Lower lobe of right lung (tissue), 2 donors: ENCODE measurements at regions not wholly inside any gene's neighbourhood (a gene's known extent, or its start where the extent isn't known, plus 50 kb on each side); places are given as distances from the start of the nearest gene placed in this dataset.

ENCODE experiments used
- ATAC-seq, 2 donors: fragments of 200-7000 bp; cut with Tn5 transposase; one replicate each; pipeline ENCODE4 v1.9.1; 2020 to 2022; ENCODE audit warnings: mild to moderate bottlenecking in 2 of 2, moderate library complexity in 2 of 2
- DNase-seq: peaks from one replicate; pipeline ENCODE4 v3.0.0-alpha.2; 2020
- H3K27ac ChIP-seq: fragments of 200-600 bp; one replicate; pipeline ENCODE4 v1.8.0; 2022
- H3K27me3 ChIP-seq: fragments of 200-600 bp; one replicate; pipeline ENCODE4 v1.8.0; 2022; ENCODE audit warnings: low read depth
- H3K36me3 ChIP-seq: fragments of 200-600 bp; one replicate; pipeline ENCODE4 v1.8.0; 2022; ENCODE audit warnings: mild to moderate bottlenecking
- H3K4me1 ChIP-seq: fragments of 200-600 bp; one replicate; pipeline ENCODE4 v1.8.0; 2022
- H3K4me3 ChIP-seq: fragments of 200-600 bp; one replicate; pipeline ENCODE4 v1.8.0; 2022; ENCODE audit warnings: mild to moderate bottlenecking
- H3K9me3 ChIP-seq: fragments of 200-600 bp; one replicate; pipeline ENCODE4 v1.8.0; 2022
- intact Hi-C: fragments of 100-400 bp; cut with DNase I; formaldehyde crosslinking; loops from one replicate; pipeline ENCODE4 v1.11.0; 2022
- TF ChIP-seq, protein P1 (sequence below): fragments of 200-600 bp; IDR thresholded peaks from one replicate; pipeline ENCODE4 v1.8.0; 2022; ENCODE audit warnings: antibody characterized with exemption, mild to moderate bottlenecking
- donor health status: DM: no; HTN: yes; CAD: no; lungs with severe emphysema.

DNA sequence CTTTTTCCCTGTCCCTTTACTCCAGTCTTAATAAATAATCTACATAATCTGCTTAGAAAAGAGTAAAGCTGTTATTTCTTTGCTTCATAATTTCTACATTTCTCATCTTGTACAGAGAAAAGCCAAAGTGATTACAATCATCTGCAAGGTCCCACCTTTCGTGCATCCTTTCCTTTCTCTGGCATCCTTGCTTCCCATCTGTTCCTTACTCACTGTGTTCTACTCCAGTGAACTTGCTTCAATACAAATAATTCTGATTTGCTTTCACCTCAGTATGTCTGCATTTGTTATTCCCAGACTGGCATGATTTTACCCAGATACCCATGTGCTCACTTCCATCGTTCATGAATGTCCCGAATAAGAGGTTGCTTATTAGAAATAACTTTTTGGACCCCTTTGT lies 99.4 kb upstream of the DSEL start:
- Histone ChIP-seq H3K27me3 (no peaks in the 10 kb centered on the region), H3K4me3 (no peak overlapping the region), H3K27ac (no peak overlapping the region), H3K4me1 (no peaks in the 10 kb centered on the region), H3K36me3 (no peaks in the 10 kb centered on the region), H3K9me3 (no peaks in the 10 kb centered on the region)
- TF ChIP-seq, protein P1, sequence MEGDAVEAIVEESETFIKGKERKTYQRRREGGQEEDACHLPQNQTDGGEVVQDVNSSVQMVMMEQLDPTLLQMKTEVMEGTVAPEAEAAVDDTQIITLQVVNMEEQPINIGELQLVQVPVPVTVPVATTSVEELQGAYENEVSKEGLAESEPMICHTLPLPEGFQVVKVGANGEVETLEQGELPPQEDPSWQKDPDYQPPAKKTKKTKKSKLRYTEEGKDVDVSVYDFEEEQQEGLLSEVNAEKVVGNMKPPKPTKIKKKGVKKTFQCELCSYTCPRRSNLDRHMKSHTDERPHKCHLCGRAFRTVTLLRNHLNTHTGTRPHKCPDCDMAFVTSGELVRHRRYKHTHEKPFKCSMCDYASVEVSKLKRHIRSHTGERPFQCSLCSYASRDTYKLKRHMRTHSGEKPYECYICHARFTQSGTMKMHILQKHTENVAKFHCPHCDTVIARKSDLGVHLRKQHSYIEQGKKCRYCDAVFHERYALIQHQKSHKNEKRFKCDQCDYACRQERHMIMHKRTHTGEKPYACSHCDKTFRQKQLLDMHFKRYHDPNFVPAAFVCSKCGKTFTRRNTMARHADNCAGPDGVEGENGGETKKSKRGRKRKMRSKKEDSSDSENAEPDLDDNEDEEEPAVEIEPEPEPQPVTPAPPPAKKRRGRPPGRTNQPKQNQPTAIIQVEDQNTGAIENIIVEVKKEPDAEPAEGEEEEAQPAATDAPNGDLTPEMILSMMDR = no peak
- DNase-seq (no peak), ATAC-seq (no peak)
- intact Hi-C loops = no loop called here

DNA sequence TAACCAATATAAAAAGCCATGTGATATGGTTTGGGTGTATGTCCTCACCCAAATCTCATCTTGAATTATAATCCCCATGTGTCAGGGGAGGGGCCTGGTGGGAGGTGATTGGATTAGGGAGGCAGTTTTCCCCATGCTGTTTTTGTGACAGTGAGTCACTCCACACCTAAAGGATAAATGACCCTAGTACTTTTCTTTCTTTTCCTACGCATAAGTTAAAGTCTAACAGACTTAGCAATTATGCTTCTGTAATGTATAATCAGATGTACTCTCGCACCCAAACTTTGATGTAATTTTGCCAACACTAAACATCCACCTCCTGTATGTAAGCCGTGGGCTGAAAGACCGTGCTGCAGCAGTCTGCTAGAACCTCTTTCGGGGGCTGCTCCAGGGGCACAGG lies 97.2 kb upstream of the DSEL start:
- intact Hi-C loops = no loop called here
- Histone ChIP-seq H3K4me3 (no peak overlapping the region), H3K36me3 (no peaks in the 10 kb centered on the region), H3K9me3 (no peaks in the 10 kb centered on the region), H3K27ac (no peak overlapping the region), H3K4me1 (no peaks in the 10 kb centered on the region), H3K27me3 (no peaks in the 10 kb centered on the region)
- TF ChIP-seq, protein P1 = no peak
- DNase-seq (no peak), ATAC-seq (no peak)

DNA sequence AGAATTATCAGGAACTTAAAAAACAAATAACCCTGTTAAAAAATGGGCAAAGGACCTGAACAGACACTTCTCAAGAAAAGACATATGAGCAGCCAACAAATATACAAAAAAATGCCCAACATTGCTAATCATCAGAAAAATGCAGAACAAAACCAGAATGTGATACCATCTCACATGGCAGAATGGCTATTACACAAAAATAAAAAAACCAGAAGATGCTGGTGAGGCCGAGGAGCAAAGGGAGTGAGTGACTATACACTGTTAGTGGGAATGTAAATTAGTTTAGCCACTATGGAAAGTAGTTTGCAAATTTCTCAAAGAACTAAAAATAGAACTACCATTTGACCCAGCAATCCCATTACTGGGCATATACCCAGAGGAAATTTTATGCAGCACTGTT lies 95.8 kb upstream of the DSEL start:
- Histone ChIP-seq H3K4me3 (no peak overlapping the region), H3K36me3 (no peaks in the 10 kb centered on the region), H3K9me3 (no peaks in the 10 kb centered on the region), H3K27ac (no peak overlapping the region), H3K27me3 (no peaks in the 10 kb centered on the region), H3K4me1 (no peaks in the 10 kb centered on the region)
- DNase-seq = no peak
- ATAC-seq = no peak
- intact Hi-C loops = no loop called here
- TF ChIP-seq, protein P1 = no peak

DNA sequence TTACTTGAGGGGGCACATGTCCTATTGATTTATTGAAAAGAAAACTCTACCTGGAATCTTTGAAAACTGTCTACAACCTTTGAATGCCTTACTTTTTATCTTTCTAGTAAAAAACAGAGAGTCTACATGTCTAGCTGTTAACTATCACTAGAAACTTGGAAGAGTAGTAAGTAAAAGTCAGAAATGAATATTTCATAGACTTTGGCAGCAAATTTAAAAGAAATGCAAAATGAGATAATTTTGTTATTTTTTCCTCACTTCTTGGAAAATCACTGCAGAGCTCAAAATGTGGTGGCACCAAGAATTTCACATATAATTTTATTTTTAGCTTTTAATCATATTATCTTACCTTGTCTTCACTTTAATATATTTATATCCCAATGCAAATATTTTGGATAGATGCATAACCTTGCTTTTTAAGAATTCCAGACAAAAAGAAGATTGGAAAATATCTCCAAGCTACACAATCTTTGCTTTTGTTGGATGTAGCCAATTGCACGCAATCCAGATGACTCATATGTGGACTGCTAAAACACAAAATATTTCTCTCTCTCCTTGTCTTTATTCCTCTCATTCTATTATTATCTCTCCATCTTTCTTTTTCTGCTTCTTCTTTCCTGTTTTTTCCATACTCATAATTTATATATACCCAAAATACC lies 92.2 kb upstream of the DSEL start:
- no peaks in the 10 kb centered on the region for H3K4me1 ChIP-seq
- no peaks in the 10 kb centered on the region for H3K27me3 ChIP-seq
- no peaks in the 10 kb centered on the region for H3K9me3 ChIP-seq
- no peak for DNase-seq
- TF ChIP-seq, protein P1 = no peak
- intact Hi-C loops = no loop called here
- ATAC-seq = no peak
- H3K4me3 ChIP-seq = no peak overlapping the region
- H3K27ac ChIP-seq = no peak overlapping the region
- no peaks in the 10 kb centered on the region for H3K36me3 ChIP-seq

DNA sequence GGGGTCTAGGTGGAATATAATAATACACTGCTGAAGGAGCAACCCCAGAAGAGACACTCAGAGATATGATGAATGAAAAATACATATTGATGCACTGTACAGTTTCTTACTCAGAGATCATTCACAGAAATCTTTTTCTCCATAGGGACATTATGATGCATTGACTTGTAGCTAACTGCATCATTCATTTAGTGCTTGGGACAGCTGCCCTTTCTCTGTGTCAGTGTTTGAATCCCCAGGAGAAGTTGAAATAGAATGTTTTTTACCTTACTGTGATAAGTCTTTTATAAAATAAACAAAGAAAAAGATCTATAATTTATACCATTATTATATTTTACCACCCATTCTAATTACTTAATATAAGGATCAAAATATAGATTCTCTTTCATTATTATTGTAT lies 91.7 kb upstream of the DSEL start:
- no peaks in the 10 kb centered on the region for H3K4me1 ChIP-seq
- DNase-seq (no peak), ATAC-seq (no peak)
- intact Hi-C loops = no loop called here
- no peaks in the 10 kb centered on the region for H3K27me3 ChIP-seq
- H3K27ac ChIP-seq = no peak overlapping the region
- H3K9me3 ChIP-seq = no peaks in the 10 kb centered on the region
- no peaks in the 10 kb centered on the region for H3K36me3 ChIP-seq
- TF ChIP-seq, protein P1 = no peak
- H3K4me3 ChIP-seq = no peak overlapping the region
